Stimulated activated CD8-positive, alpha-beta memory T cell treated with anti-CD3 and anti-CD28 coated beads, Interleukin-4, amount 100 ng/mL, for 1 hour (primary cell): ENCODE measurements at regions not wholly inside any gene's neighbourhood (a gene's known extent, or its start where the extent isn't known, plus 50 kb on each side); places are given as distances from the start of the nearest gene placed in this dataset.

ENCODE experiments used
- DNase-seq, 2 donors: peaks; one replicate each; pipeline ENCODE4 v3.0.0-alpha.2; 2020; ENCODE audit warnings: low read depth in 2 of 2, low spot score in 1 of 2

GRCh38 chr10:128632694-128633093 lies 506.5 kb upstream of the MKI67 start:
- DNase-seq: no peak

- no peak for DNase-seq
These were observed 507.8 kb upstream of the MKI67 start for GRCh38 chr10:128633864-128634540.

GRCh38 chr10:128642023-128642422 lies 515.8 kb upstream of the MKI67 start:
- DNase-seq: no peak

GRCh38 chr10:128642502-128642901 lies 516.3 kb upstream of the MKI67 start:
- DNase-seq: no peak

GRCh38 chr10:128643658-128644057 lies 517.4 kb upstream of the MKI67 start:
- DNase-seq: no peak

- no peak for DNase-seq
These were observed 519.3 kb upstream of the MKI67 start for GRCh38 chr10:128645486-128645885.

- no peak for DNase-seq
These were observed 520.7 kb upstream of the MKI67 start for GRCh38 chr10:128646956-128647355.

GRCh38 chr10:128657548-128657947 lies 531.3 kb upstream of the MKI67 start:
- DNase-seq: no peak

- no peak for DNase-seq
These were observed 534.5 kb upstream of the MKI67 start for GRCh38 chr10:128660726-128661125.

GRCh38 chr10:128661404-128662197 lies 535.4 kb upstream of the MKI67 start:
- no peak for DNase-seq

GRCh38 chr10:128662520-128662919 lies 536.3 kb upstream of the MKI67 start:
- no peak for DNase-seq

GRCh38 chr10:128664729-128665128 lies 538.5 kb upstream of the MKI67 start:
- DNase-seq: no peak

GRCh38 chr10:128675405-128675804 lies 549.2 kb upstream of the MKI67 start:
- no peak for DNase-seq

GRCh38 chr10:128680116-128680515 lies 553.9 kb upstream of the MKI67 start:
- DNase-seq: no peak

GRCh38 chr10:128684215-128684614 lies 558.0 kb upstream of the MKI67 start:
- no peak for DNase-seq

- no peak for DNase-seq
These were observed 560.5 kb upstream of the MKI67 start for GRCh38 chr10:128686630-128687278.

- DNase-seq: no peak
These were observed 561.2 kb upstream of the MKI67 start for GRCh38 chr10:128687408-128687807.

- DNase-seq: no peak
These were observed 561.8 kb upstream of the MKI67 start for GRCh38 chr10:128687927-128688549.

GRCh38 chr10:128689667-128690066 lies 563.4 kb upstream of the MKI67 start:
- DNase-seq: no peak

GRCh38 chr10:128693493-128694131 lies 567.4 kb upstream of the MKI67 start:
- DNase-seq: no peak

- DNase-seq: no peak
These were observed 568.1 kb upstream of the MKI67 start for GRCh38 chr10:128694168-128694850.
